Parathyroid adenoma (tissue), 2 donors: ENCODE measurements at regions not wholly inside any gene's neighbourhood (a gene's known extent, or its start where the extent isn't known, plus 50 kb on each side); places are given as distances from the start of the nearest gene placed in this dataset.
"Not testable (repeated sequence)": the region's sequence is repeated elsewhere in the genome, so short reads cannot be mapped to it uniquely, and the experiment has no call there.

Experiments
- H2AFZ ChIP-seq: fragments of 300-600 bp; sonication (generic); one replicate; pipeline ENCODE4 v1.7.0; 2017; ENCODE audit warnings: antibody characterized with exemption, mild to moderate bottlenecking
- H3K27ac ChIP-seq: fragments of 300-600 bp; sonication (generic); one replicate; pipeline ENCODE4 v1.7.0; 2017
- H3K27me3 ChIP-seq: fragments of 300-600 bp; sonication (generic); one replicate; pipeline ENCODE4 v1.7.0; 2017; ENCODE audit warnings: low read length; ENCODE audit not compliant: control insufficient read depth, insufficient read depth
- H3K36me3 ChIP-seq: fragments of 300-600 bp; sonication (generic); one replicate; pipeline ENCODE4 v1.7.0; 2017; ENCODE audit warnings: low read length; ENCODE audit not compliant: control insufficient read depth, insufficient read depth
- H3K4me1 ChIP-seq: fragments of 300-600 bp; sonication (generic); one replicate; pipeline ENCODE4 v1.7.0; 2017; ENCODE audit warnings: control low read depth
- H3K4me2 ChIP-seq: fragments of 300-600 bp; sonication (generic); one replicate; pipeline ENCODE4 v1.7.0; 2017; ENCODE audit warnings: low read length
- H3K4me3 ChIP-seq: fragments of 300-600 bp; sonication (generic); one replicate; pipeline ENCODE4 v1.7.0; 2017; ENCODE audit warnings: low read depth, low read length
- H3K79me2 ChIP-seq: fragments of 300-600 bp; sonication (generic); one replicate; pipeline ENCODE4 v1.7.0; 2017; ENCODE audit warnings: control low read depth
- H3K9ac ChIP-seq: fragments of 300-600 bp; sonication (generic); one replicate; pipeline ENCODE4 v1.7.0; 2017; ENCODE audit warnings: mild to moderate bottlenecking
- H3K9me3 ChIP-seq: fragments of 300-600 bp; sonication (generic); one replicate; pipeline ENCODE4 v1.7.0; 2017; ENCODE audit warnings: low read length; ENCODE audit not compliant: control insufficient read depth
- CTCF ChIP-seq: fragments of 300-600 bp; sonication (generic); IDR thresholded peaks from one replicate; pipeline ENCODE4 v1.7.0; 2017; ENCODE audit warnings: antibody characterized with exemption, mild to moderate bottlenecking
- donor health status: primary hyperparathyroidism.

- Histone ChIP-seq H3K4me2 (no peak overlapping the region), H3K27me3 (no peaks in the 10 kb centered on the region), H3K79me2 (no peaks in the 10 kb centered on the region)
Observed at GRCh38 chrX:136953867-136954787, 73.6 kb upstream of the RBMX start.

GRCh38 chrX:136950211-136950610, 69.7 kb upstream of the RBMX start:
- no peak overlapping the region for H3K9ac ChIP-seq
- TF ChIP-seq CTCF = no peak
- no peaks in the 10 kb centered on the region for H3K79me2 ChIP-seq
- H3K4me2 ChIP-seq = no peak overlapping the region
- no peaks in the 10 kb centered on the region for H3K9me3 ChIP-seq
- H2AFZ ChIP-seq = no peak overlapping the region
- no peaks in the 10 kb centered on the region for H3K4me1 ChIP-seq
- no peaks in the 10 kb centered on the region for H3K36me3 ChIP-seq
- no peak overlapping the region for H3K27ac ChIP-seq
- no peaks in the 10 kb centered on the region for H3K27me3 ChIP-seq
- no peak overlapping the region for H3K4me3 ChIP-seq

More at GRCh38 chrX:136953867-136954787, 73.6 kb upstream of the RBMX start:
- no peak overlapping the region for H3K9ac ChIP-seq
- no peaks in the 10 kb centered on the region for H3K36me3 ChIP-seq
- TF ChIP-seq CTCF = peak; percentile 39
- no peaks in the 10 kb centered on the region for H3K4me1 ChIP-seq
- H2AFZ ChIP-seq = no peak overlapping the region
- H3K27ac ChIP-seq = no peak overlapping the region
- no peak overlapping the region for H3K4me3 ChIP-seq
- no peaks in the 10 kb centered on the region for H3K9me3 ChIP-seq

DNA sequence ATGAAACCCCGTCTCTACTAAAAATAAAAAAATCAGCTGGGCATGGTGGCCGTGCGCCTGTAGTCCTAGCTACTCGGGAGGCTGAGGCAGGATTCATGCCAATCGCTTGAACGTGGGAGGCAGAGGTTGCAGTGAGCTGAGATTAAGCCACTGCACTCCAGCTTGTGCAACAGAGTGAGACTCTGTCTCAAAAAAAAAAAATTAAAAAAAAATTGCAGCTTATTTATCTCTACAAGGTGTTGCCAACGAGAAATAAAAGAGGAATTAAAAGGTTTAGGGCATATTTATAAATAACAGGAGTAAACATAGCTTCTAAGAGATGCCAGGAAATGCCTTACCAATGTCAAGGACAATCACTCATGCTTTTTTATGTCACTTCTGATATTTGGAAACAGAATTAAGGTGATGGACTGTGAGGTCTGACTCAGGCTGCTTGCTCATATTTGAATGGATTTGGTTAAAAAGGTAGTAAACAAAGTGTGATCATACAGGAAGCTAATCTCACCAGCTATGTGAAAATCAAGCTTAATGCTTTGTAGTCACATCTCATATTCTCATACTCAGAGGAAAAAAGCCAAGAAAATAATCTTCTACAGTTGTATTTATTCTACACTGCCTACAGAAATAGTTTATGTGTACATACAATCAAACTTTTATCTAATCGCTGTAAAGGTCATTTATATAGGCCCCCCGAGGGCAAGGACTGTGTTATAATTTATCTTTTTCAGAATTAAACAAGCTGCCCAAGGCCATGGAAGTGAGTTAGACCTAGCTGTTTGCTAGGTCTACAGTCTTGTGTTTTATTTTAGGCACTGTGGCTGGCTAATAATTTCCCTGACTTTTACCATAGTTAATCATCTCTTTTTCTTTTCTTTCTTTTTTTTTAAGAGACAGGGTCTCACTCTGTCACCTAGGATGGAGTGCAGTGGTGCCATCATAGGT, 61.1 kb upstream of the RBMX start:
- no peaks in the 10 kb centered on the region for H3K79me2 ChIP-seq
- H2AFZ ChIP-seq = no peak overlapping the region
- TF ChIP-seq CTCF = no peak
- no peaks in the 10 kb centered on the region for H3K36me3 ChIP-seq
- no peaks in the 10 kb centered on the region for H3K4me1 ChIP-seq
- H3K9ac ChIP-seq = no peak overlapping the region
- H3K9me3 ChIP-seq = no peaks in the 10 kb centered on the region
- no peaks in the 10 kb centered on the region for H3K27me3 ChIP-seq
- H3K27ac ChIP-seq = no peak overlapping the region
- H3K4me2 ChIP-seq = no peak overlapping the region
- H3K4me3 ChIP-seq = no peak overlapping the region

GRCh38 chrX:136936183-136936549, 55.6 kb upstream of the RBMX start:
- Histone ChIP-seq H3K4me3 (no peak overlapping the region), H3K36me3 (no peaks in the 10 kb centered on the region), H3K79me2 (no peaks in the 10 kb centered on the region), H3K27me3 (no peaks in the 10 kb centered on the region), H3K9me3 (no peaks in the 10 kb centered on the region), H3K4me1 (no peaks in the 10 kb centered on the region), H2AFZ (no peak overlapping the region), H3K27ac (no peak overlapping the region), H3K9ac (no peak overlapping the region), H3K4me2 (no peak overlapping the region)
- TF ChIP-seq CTCF = no peak

DNA sequence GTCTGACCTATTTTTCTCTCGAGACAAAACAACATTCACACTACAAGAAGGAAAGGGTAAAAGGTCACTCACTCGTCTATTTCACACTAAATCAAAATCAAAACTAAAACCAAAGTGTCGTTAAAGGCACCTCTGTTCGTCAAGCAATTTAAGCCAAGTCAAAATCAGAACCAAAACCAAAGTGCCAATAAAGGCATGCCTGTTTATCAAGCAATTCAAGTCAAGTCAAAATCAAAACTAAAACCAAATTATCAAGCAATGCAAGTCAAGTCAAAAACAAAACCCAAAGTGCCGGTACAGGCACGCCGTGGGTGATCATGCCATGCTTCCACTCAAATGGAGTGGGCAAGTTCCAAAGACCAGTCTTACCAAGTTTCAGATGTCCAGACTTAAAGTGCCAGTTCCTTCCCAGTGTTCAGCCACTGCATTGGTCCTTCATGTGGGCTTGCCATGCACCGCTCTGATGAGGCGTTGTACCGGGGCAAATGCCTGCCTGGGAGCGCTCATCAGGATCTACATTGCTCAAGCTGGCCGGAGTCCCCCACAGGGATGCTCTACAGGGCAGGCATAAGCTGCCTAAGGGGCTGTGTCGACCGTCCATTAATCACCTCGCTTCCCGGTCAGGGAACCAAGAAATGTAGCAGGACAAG, 55.1 kb upstream of the RBMX start:
- not testable (repeated sequence) for H3K4me3 ChIP-seq, H3K27ac ChIP-seq, H3K36me3 ChIP-seq, H3K9ac ChIP-seq, H3K4me1 ChIP-seq, H3K27me3 ChIP-seq, H3K9me3 ChIP-seq, H3K4me2 ChIP-seq, H2AFZ ChIP-seq, H3K79me2 ChIP-seq

DNA sequence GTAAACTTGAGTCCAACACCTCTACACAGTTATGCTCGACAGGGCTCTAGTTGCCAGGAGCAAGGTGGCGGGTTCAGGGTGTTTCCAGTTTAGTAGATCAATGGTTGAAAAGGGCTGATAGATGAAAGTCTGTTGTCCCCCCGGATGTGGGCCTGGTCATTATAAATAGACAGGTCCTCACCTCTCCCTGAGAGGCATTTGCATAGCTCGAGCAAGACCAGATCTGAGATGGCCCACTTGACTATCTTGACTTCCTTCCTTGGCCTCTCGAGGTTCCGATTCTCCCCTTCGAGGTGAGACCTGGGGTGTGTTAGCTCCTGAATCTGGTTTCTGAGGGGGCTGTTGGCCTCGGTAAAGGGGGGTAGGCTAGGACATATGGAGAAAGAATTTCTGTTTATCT, 54.1 kb upstream of the RBMX start:
- not testable (repeated sequence) for H3K9ac ChIP-seq, H3K9me3 ChIP-seq, H3K27me3 ChIP-seq, H3K4me1 ChIP-seq, H3K79me2 ChIP-seq, H3K27ac ChIP-seq, H3K4me3 ChIP-seq, H2AFZ ChIP-seq, H3K36me3 ChIP-seq, H3K4me2 ChIP-seq
